Esophagus squamous epithelium (tissue), 5 donors: ENCODE measurements at regions not wholly inside any gene's neighbourhood (a gene's known extent, or its start where the extent isn't known, plus 50 kb on each side); places are given as distances from the start of the nearest gene placed in this dataset.

Experiments used
- DNase-seq: peaks from one replicate; lab custom pipeline; 2025; lab: John Stamatoyannopoulos, UW
- H3K27ac ChIP-seq, 4 donors: fragments of 200-600 bp; sonication (generic); one replicate each; pipeline ENCODE4 v1.5.1; 2016 to 2019; ENCODE audit warnings: mild to moderate bottlenecking in 1 of 4
- H3K27me3 ChIP-seq, 4 donors: fragments of 200-600 bp; sonication (generic); 1 replicate in 3 of 4; 2 replicates in 1 of 4; pipeline versions ENCODE4 v1.5.1 to v1.6.0; 2017 to 2021; ENCODE audit warnings: antibody characterized with exemption in 1 of 4
- H3K36me3 ChIP-seq, 3 donors: fragments of 200-600 bp; sonication (generic); one replicate each; pipeline ENCODE4 v1.5.1; 2016 to 2019
- H3K4me1 ChIP-seq, 3 donors: fragments of 200-600 bp; sonication (generic); one replicate each; pipeline ENCODE4 v1.5.1; 2017 to 2019
- H3K4me3 ChIP-seq, 4 donors: fragments of 200-600 bp; sonication (generic); 1 replicate in 3 of 4; 2 replicates in 1 of 4; pipeline ENCODE4 v1.5.1; 2016 to 2019; ENCODE audit warnings: mild to moderate bottlenecking in 2 of 4, moderate library complexity in 1 of 4
- H3K9me3 ChIP-seq, 3 donors: fragments of 200-600 bp; sonication (generic); one replicate each; pipeline ENCODE4 v1.5.1; 2016 to 2019
- POLR2A ChIP-seq, 4 donors: fragments of 450-650 bp; IDR thresholded peaks; one replicate each; pipeline ENCODE4 v1.6.1; 2017; ENCODE audit warnings: antibody characterized with exemption in 4 of 4, mild to moderate bottlenecking in 4 of 4, moderate library complexity in 3 of 4
- WGBS, 2 donors: methylation state at CpG; one replicate each; pipeline ENCODE4 v1.1.5; 2018; 5-methylcytosine and 5-hydroxymethylcytosine counted together
- intact Hi-C: fragments of 100-400 bp; cut with DNase I; formaldehyde crosslinking; loops from one replicate; pipeline ENCODE4 v1.15.0; 2022
- TF ChIP-seq, protein P1 (sequence below), 6 experiments: fragments of 450-650 bp in 4 of 6; fragments of 200-600 bp in 2 of 6; sonication (generic) in 2 of 6; IDR thresholded peaks; one replicate each; pipeline ENCODE4 v1.5.1; 2016 to 2019; ENCODE audit warnings: antibody characterized with exemption in 6 of 6, mild to moderate bottlenecking in 4 of 6, moderate library complexity in 4 of 6
- donor health status: DM: yes; HTN: yes; CAD: no.

DNA sequence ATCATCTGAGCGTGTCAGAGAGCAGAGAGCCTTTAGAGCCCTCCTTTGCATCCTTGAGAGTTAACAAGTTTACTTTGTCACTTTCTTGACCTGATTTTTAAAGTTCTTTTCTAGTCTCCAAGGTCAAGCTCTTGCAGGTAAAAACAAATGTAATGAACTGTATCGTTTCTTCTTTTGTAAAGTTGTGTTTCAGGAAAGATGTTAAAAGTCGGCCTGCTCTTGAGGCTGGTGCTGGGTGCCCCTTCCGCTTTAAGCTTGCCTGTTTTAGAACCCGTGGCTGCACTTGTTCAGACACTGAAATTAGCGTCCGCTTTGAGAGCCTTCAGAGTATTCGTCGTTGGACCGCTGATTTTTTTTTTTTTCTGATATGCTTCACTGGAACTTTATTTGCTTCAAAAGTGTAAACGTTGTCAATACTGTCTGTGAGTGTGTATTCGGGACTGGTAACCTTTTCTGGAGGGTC is 52.6 kb upstream of the ULK4 start:
- TF ChIP-seq, protein P1, sequence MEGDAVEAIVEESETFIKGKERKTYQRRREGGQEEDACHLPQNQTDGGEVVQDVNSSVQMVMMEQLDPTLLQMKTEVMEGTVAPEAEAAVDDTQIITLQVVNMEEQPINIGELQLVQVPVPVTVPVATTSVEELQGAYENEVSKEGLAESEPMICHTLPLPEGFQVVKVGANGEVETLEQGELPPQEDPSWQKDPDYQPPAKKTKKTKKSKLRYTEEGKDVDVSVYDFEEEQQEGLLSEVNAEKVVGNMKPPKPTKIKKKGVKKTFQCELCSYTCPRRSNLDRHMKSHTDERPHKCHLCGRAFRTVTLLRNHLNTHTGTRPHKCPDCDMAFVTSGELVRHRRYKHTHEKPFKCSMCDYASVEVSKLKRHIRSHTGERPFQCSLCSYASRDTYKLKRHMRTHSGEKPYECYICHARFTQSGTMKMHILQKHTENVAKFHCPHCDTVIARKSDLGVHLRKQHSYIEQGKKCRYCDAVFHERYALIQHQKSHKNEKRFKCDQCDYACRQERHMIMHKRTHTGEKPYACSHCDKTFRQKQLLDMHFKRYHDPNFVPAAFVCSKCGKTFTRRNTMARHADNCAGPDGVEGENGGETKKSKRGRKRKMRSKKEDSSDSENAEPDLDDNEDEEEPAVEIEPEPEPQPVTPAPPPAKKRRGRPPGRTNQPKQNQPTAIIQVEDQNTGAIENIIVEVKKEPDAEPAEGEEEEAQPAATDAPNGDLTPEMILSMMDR (IDR thresholded peaks at IDR 0.05), result no peak
- TF ChIP-seq POLR2A (IDR thresholded peaks at IDR 0.05), result no peak
- 1 to 2% methylated on average over 12 of the region's 12 CpGs for WGBS, 2 donors
- H3K27me3 ChIP-seq, result no peaks in the 10 kb centered on the region
- intact Hi-C loops, result loop anchor here (5.0 kb wide), 1 partner anchor 83 kb away; no protein-coding TSS in a partner anchor
- peak overlapping the region; percentile 86 to 96 (median 90) for H3K4me3 ChIP-seq
- H3K9me3 ChIP-seq, result no peaks in the 10 kb centered on the region
- peaks cover 12 to 59% (median 22%) of the 10 kb centered on the region in 3 donors for H3K4me1 ChIP-seq
- peak overlapping the region; percentile 87 to 97 (median 92) for H3K27ac ChIP-seq
- DNase-seq, result no peak
- no peaks in the 10 kb centered on the region for H3K36me3 ChIP-seq

DNA sequence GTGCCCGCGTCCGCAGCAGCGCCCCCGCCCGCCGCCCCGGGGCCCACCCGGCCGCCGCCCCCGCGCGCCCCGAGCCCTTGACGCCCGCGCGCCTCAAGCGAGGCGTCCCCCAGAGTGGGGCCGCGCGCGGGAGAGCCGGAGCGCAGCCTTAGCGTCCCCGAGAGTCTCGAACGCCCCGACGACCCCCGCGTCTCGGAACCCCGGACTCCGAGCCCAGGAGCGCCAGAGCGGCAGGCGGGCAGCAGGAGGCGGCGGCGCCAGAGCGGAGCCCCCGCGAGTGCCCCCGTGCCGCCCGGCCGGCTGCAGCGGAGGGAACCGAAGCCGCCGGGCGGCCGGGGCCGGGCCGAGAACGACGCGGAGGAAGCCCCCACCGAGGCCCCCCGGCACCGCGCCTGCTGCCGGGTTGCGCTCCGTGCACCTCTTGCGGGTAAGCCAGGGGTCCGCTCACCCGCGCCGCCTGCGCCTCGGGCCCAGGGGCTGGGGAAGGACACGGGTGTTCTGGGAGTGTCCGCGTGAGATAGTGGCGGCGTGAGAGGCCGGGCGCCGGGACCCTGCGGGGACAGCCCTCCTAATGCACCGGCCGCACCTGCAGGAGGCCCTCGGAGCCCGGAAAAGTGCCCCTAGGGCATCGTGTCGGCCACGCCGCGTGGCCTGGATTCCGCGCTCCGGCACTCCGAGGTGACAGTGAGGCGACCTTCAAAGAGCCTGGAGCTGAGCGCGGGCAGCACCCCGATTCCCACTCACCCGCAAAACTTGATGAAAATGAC is 52.0 kb upstream of the ULK4 start:
- peak overlapping the region; percentile 86 to 96 (median 90) for H3K4me3 ChIP-seq
- intact Hi-C loops, result loop anchor here (5.0 kb wide), 1 partner anchor 83 kb away; no protein-coding TSS in a partner anchor
- peak overlapping the region; percentile 87 to 97 (median 92) for H3K27ac ChIP-seq
- no peak for DNase-seq
- TF ChIP-seq, protein P1 (IDR thresholded peaks at IDR 0.05), result no peak
- no peak for TF ChIP-seq POLR2A (IDR thresholded peaks at IDR 0.05)
- WGBS, 2 donors, result 0% methylated on average over 5 to 7 of the region's 103 CpGs
- no peaks in the 10 kb centered on the region for H3K9me3 ChIP-seq
- no peaks in the 10 kb centered on the region for H3K27me3 ChIP-seq
- no peaks in the 10 kb centered on the region for H3K36me3 ChIP-seq
- H3K4me1 ChIP-seq, result peaks cover 12 to 52% (median 16%) of the 10 kb centered on the region in 3 donors

DNA sequence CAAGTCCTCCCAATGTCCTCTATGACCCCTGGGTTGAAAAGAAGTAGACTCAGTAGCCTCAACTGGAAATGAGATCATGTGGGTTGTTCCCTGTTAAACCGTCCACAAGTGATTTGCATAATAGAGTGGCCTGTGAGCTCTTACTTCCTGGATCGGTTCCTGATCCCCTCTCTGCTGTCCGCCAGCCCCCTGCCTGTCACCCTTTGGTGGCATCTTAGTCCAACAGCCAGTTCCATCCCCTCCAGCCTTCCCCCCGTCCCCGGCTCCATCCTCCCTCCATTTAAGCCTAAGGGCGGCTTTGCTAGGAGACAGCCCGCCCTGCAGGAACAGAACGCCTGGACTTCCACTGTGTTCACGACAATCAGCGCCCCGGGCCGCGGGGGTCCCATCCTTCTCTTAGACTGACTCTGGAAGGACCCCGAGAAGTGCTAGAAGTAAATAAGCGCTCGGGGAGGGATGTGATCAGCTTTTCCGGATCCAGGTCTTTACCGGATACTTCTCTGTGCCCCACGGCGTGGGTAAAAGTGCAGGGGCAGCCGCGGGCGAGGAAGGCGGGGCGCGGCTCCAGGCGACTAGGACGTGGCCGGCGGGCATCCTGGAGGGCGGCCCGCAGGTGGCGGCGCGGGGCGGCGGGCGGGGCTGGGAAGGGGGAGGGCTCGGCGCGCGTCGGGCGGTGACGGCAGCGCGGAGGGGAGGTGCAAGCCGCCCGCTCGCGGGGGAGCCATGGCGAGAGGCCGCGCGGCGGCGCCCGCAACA is 51.2 kb upstream of the ULK4 start:
- peak; percentile 34 for DNase-seq
- intact Hi-C loops, result loop anchor here (5.0 kb wide), 1 partner anchor 84 kb away; no protein-coding TSS in a partner anchor
- H3K9me3 ChIP-seq, result no peaks in the 10 kb centered on the region
- H3K27me3 ChIP-seq, result no peaks in the 10 kb centered on the region
- H3K36me3 ChIP-seq, result no peaks in the 10 kb centered on the region
- 4 to 5% methylated on average over 3 to 5 of the region's 58 CpGs for WGBS, 2 donors
- H3K27ac ChIP-seq, result peak overlapping the region; percentile 88 to 97 (median 92)
- TF ChIP-seq, protein P1 (IDR thresholded peaks at IDR 0.05), result peak in 1 of 6 experiments; percentile 6
- peak in 1 of 4 donors; percentile 30 for TF ChIP-seq POLR2A (IDR thresholded peaks at IDR 0.05)
- peak overlapping the region; percentile 86 to 96 (median 90) for H3K4me3 ChIP-seq
- peaks cover 12 to 49% (median 15%) of the 10 kb centered on the region in 3 donors for H3K4me1 ChIP-seq

DNA sequence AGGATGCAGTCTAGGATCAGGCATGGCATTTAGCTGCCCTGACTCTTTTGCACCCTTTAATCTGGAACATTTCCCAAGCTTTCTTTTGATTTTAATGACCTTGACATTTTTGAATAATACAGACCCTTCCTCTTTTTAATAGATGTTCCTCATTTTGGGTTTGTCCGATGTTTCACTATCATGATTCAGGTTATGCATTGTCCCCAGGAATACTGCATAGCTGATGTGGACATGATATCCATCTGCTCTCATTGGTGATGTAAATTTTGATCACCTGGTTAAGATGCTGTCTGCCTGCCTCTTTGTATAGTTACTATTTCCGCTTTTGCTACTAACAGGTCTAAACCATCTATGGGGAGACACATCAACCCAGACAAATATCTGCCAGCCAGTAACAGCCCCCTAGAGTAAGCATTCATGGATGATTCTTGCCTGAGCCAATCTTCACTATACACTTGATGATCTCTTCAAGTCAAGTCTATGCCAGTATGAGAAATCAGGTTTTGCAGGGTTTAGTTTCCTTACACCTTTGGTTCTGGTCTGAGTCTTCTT is 50.6 kb upstream of the ULK4 start:
- Histone ChIP-seq H3K36me3 (no peaks in the 10 kb centered on the region), H3K27ac (peak overlapping the region; percentile 88 to 97 (median 92)), H3K9me3 (no peaks in the 10 kb centered on the region), H3K4me1 (peaks cover 12 to 46% (median 15%) of the 10 kb centered on the region in 3 donors), H3K27me3 (no peaks in the 10 kb centered on the region), H3K4me3 (peak overlapping the region in 2 of 4 donors; percentile 88 to 93)
- TF ChIP-seq POLR2A (IDR thresholded peaks at IDR 0.05), result no peak
- TF ChIP-seq, protein P1 (IDR thresholded peaks at IDR 0.05), result no peak
- WGBS, 2 donors, result 45 to 59% methylated on average over 2 of the region's 2 CpGs
- intact Hi-C loops, result loop anchor here (5.0 kb wide), 1 partner anchor 85 kb away; no protein-coding TSS in a partner anchor
- no peak for DNase-seq
